Lower leg skin (tissue), 3 donors: ENCODE measurements at regions not wholly inside any gene's neighbourhood (a gene's known extent, or its start where the extent isn't known, plus 50 kb on each side); places are given as distances from the start of the nearest gene placed in this dataset.

ENCODE experiments used
- CTCF ChIP-seq, 3 donors: fragments of 450-650 bp; IDR thresholded peaks; one replicate each; pipeline ENCODE4 v1.5.1; 2016; ENCODE audit warnings: antibody characterized with exemption in 3 of 3, mild to moderate bottlenecking in 3 of 3, moderate library complexity in 2 of 3
- POLR2A ChIP-seq, 2 donors: fragments of 450-650 bp; IDR thresholded peaks; one replicate each; pipeline ENCODE4 v1.6.1; 2016 to 2017; ENCODE audit warnings: antibody characterized with exemption in 2 of 2, mild to moderate bottlenecking in 1 of 2, moderate library complexity in 1 of 2

- TF ChIP-seq CTCF (IDR thresholded peaks at IDR 0.05) (no peak), POLR2A (IDR thresholded peaks at IDR 0.05) (no peak)
These were observed 68.7 kb upstream of the TAB3 start for GRCh38 chrX:30957753-30958152.
